Gastrocnemius medialis (tissue), 4 donors: ENCODE measurements at regions not wholly inside any gene's neighbourhood (a gene's known extent, or its start where the extent isn't known, plus 50 kb on each side); places are given as distances from the start of the nearest gene placed in this dataset.

Experiments
- POLR2A ChIP-seq, 2 donors: fragments of 450-650 bp; IDR thresholded peaks; one replicate each; pipeline ENCODE4 v1.6.1; 2017; ENCODE audit warnings: antibody characterized with exemption in 2 of 2, mild to moderate bottlenecking in 2 of 2, moderate library complexity in 2 of 2
- TF ChIP-seq, protein P1 (sequence below), 5 experiments: fragments of 450-650 bp in 3 of 5; fragments of 200-600 bp in 2 of 5; sonication (generic) in 2 of 5; IDR thresholded peaks in 4 of 5; conservative IDR thresholded peaks in 1 of 5; 1 replicate in 4 of 5; 2 replicates in 1 of 5; pipeline ENCODE4 v1.5.1; 2016 to 2019; ENCODE audit warnings: antibody characterized with exemption in 5 of 5, mild to moderate bottlenecking in 3 of 5, moderate library complexity in 3 of 5

DNA sequence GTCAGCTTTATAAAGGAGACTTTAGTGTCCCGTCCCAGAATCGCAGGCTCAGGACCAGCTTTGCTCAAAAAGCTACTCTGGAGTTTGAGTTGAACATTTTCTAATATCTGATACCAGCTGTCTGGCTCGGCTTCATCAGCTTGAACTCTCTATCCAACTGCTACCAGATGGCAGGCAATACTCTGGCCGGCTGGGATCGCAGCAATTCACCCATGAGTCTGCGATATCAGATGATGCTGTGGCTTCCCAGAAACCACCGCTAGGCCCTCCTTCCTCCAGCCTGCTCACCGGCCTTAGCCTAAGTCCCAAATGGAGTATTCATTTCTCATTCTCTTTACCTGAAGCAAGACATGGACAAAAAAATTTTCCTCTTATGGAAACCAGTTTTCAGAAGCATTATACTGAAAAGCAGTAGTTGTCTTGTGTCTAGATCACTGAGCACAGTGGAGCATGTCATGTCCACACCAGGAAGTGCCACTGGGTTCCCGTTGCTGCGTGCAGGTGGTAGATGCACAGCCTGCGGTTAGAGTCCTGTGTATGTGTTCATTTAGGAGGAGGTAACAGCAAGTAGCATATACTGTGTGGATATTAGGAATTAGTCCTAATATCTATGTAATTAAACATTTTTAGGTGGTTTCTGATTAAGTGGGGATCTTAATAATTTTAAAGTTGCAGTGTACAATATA is 162.0 kb upstream of the SOX11 start:
- TF ChIP-seq, protein P1, sequence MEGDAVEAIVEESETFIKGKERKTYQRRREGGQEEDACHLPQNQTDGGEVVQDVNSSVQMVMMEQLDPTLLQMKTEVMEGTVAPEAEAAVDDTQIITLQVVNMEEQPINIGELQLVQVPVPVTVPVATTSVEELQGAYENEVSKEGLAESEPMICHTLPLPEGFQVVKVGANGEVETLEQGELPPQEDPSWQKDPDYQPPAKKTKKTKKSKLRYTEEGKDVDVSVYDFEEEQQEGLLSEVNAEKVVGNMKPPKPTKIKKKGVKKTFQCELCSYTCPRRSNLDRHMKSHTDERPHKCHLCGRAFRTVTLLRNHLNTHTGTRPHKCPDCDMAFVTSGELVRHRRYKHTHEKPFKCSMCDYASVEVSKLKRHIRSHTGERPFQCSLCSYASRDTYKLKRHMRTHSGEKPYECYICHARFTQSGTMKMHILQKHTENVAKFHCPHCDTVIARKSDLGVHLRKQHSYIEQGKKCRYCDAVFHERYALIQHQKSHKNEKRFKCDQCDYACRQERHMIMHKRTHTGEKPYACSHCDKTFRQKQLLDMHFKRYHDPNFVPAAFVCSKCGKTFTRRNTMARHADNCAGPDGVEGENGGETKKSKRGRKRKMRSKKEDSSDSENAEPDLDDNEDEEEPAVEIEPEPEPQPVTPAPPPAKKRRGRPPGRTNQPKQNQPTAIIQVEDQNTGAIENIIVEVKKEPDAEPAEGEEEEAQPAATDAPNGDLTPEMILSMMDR (IDR thresholded peaks at IDR 0.05 in 4 of 5, conservative IDR thresholded peaks at IDR 0.05 in 1 of 5) = no peak
- TF ChIP-seq POLR2A (IDR thresholded peaks at IDR 0.05) = no peak
